ENCODE measurements at regions not wholly inside any gene's neighbourhood (a gene's known extent, or its start where the extent isn't known, plus 50 kb on each side); places are given as distances from the start of the nearest gene placed in this dataset.

DNA sequence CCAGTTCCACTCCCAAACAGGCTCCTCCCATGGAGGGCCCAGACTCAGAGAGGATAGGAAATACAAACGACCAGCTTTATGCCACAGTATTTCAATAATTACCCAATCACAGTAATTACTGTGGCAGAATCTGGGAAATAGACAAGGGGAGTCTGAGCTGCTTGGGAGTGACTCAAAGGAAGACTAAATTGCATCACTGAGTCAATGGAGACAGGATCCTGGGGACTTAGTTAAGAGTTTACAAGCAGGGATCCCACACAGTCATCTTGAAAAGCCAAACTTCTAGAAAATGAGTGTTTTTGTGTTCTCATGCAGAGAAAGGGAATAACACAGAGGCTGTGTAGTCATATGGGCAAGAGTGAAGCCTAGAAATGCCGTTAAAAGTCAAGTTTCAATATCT, 1142.1 kb downstream of the CNTNAP5 start:
- TF ChIP-seq, protein P1, sequence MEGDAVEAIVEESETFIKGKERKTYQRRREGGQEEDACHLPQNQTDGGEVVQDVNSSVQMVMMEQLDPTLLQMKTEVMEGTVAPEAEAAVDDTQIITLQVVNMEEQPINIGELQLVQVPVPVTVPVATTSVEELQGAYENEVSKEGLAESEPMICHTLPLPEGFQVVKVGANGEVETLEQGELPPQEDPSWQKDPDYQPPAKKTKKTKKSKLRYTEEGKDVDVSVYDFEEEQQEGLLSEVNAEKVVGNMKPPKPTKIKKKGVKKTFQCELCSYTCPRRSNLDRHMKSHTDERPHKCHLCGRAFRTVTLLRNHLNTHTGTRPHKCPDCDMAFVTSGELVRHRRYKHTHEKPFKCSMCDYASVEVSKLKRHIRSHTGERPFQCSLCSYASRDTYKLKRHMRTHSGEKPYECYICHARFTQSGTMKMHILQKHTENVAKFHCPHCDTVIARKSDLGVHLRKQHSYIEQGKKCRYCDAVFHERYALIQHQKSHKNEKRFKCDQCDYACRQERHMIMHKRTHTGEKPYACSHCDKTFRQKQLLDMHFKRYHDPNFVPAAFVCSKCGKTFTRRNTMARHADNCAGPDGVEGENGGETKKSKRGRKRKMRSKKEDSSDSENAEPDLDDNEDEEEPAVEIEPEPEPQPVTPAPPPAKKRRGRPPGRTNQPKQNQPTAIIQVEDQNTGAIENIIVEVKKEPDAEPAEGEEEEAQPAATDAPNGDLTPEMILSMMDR (IDR thresholded peaks at IDR 0.05) = no peak
- no peak for TF ChIP-seq POLR2A (IDR thresholded peaks at IDR 0.05)
